ENCODE measurements at regions not wholly inside any gene's neighbourhood (a gene's known extent, or its start where the extent isn't known, plus 50 kb on each side); places are given as distances from the start of the nearest gene placed in this dataset.
"Not testable (repeated sequence)": the region's sequence is repeated elsewhere in the genome, so short reads cannot be mapped to it uniquely, and the experiment has no call there.

GRCh38 chr10:23493711-23494110, 54.8 kb downstream of the OTUD1 start:
- H3K4me3 ChIP-seq (ENCODE audit: low read depth, low read length): no peak overlapping the region
- TF ChIP-seq CTCF (IDR thresholded peaks at IDR 0.05; ENCODE audit: low read depth, low read length): no peak

- no peak overlapping the region for H3K4me3 ChIP-seq (ENCODE audit: low read depth, low read length)
- no peak for TF ChIP-seq CTCF (IDR thresholded peaks at IDR 0.05; ENCODE audit: low read depth, low read length)
Measured at GRCh38 chr10:23496727-23497126, 57.9 kb downstream of the OTUD1 start.

- TF ChIP-seq CTCF (IDR thresholded peaks at IDR 0.05; ENCODE audit: low read depth, low read length): no peak
- H3K4me3 ChIP-seq (ENCODE audit: low read depth, low read length): no peak overlapping the region
Measured at GRCh38 chr10:23499372-23500132, 60.7 kb downstream of the OTUD1 start.

GRCh38 chr10:23505797-23506465, 67.1 kb downstream of the OTUD1 start:
- no peak overlapping the region for H3K4me3 ChIP-seq (ENCODE audit: low read depth, low read length)
- no peak for TF ChIP-seq CTCF (IDR thresholded peaks at IDR 0.05; ENCODE audit: low read depth, low read length)

GRCh38 chr10:23512355-23513058, 73.6 kb downstream of the OTUD1 start:
- H3K4me3 ChIP-seq (ENCODE audit: low read depth, low read length): no peak overlapping the region
- TF ChIP-seq CTCF (IDR thresholded peaks at IDR 0.05; ENCODE audit: low read depth, low read length): no peak

GRCh38 chr10:23513621-23514020, 74.7 kb downstream of the OTUD1 start:
- H3K4me3 ChIP-seq (ENCODE audit: low read depth, low read length): not testable (repeated sequence)

GRCh38 chr10:23514321-23514720, 75.4 kb downstream of the OTUD1 start:
- no peak for TF ChIP-seq CTCF (IDR thresholded peaks at IDR 0.05; ENCODE audit: low read depth, low read length)
- H3K4me3 ChIP-seq (ENCODE audit: low read depth, low read length): no peak overlapping the region
